Psoas muscle (tissue), 7 donors: ENCODE measurements at regions not wholly inside any gene's neighbourhood (a gene's known extent, or its start where the extent isn't known, plus 50 kb on each side); places are given as distances from the start of the nearest gene placed in this dataset.

Source experiments
- ATAC-seq, 4 donors: fragments of 200-7000 bp; cut with Tn5 transposase; one replicate each; pipeline ENCODE4 v1.9.1; 2020; ENCODE audit warnings: moderate library complexity in 3 of 4, mild to moderate bottlenecking in 2 of 4
- DNase-seq, 2 donors: peaks; one replicate each; pipeline ENCODE4 v3.0.0-alpha.2; 2020
- H3K27ac ChIP-seq: fragments of 200-600 bp; one replicate; pipeline ENCODE4 v1.8.0; 2022
- H3K27me3 ChIP-seq, 3 donors: fragments of 200-600 bp in 1 of 3; one replicate each; pipeline versions ENCODE4 v1.6.1 to v1.8.0; 2013 to 2022; ENCODE audit warnings: low read length in 2 of 3, mild to moderate bottlenecking in 2 of 3, moderate library complexity in 1 of 3; ENCODE audit not compliant: insufficient read depth in 3 of 3
- H3K36me3 ChIP-seq, 2 donors: fragments of 200-600 bp in 1 of 2; one replicate each; pipeline versions ENCODE4 v1.6.1 to v1.8.0; 2013 to 2022; ENCODE audit warnings: low read depth in 1 of 2, mild to moderate bottlenecking in 1 of 2, moderate library complexity in 1 of 2; ENCODE audit not compliant: insufficient read depth in 1 of 2
- H3K4me1 ChIP-seq: fragments of 200-600 bp; one replicate; pipeline ENCODE4 v1.8.0; 2022
- H3K4me3 ChIP-seq: fragments of 200-600 bp; one replicate; pipeline ENCODE4 v1.8.0; 2022; ENCODE audit warnings: mild to moderate bottlenecking
- H3K9me3 ChIP-seq: fragments of 200-600 bp; one replicate; pipeline ENCODE4 v1.8.0; 2022
- WGBS, 3 donors: extraction: QIAGEN DNeasy Blood & Tissue Kit; methylation state at CpG; one replicate each; pipeline versions ENCODE4 v1.1.6 to v1.1.7; 2013; 5-methylcytosine and 5-hydroxymethylcytosine counted together
- intact Hi-C, 2 donors: fragments of 100-400 bp; cut with DNase I; formaldehyde crosslinking; loops; one replicate each; pipeline versions ENCODE4 v1.11.0 to v1.14.2; 2022
- TF ChIP-seq, protein P1 (sequence below): fragments of 200-600 bp; IDR thresholded peaks from one replicate; pipeline ENCODE4 v1.8.0; 2022; ENCODE audit warnings: antibody characterized with exemption
- donor health status: healthy with polysubstance abuse.
- donor health status: DM: no; HTN: no; CAD: no; lungs with moderate emphysema.
- donor health status: Bipolar disorder and iron deficiency.
- donor health status: healthy.
- donor health status: DM: yes; HTN: yes; CAD: no.
- donor health status: DM: no; HTN: no; CAD: no.
- donor health status: DM: yes; HTN: yes; CAD: no.

DNA sequence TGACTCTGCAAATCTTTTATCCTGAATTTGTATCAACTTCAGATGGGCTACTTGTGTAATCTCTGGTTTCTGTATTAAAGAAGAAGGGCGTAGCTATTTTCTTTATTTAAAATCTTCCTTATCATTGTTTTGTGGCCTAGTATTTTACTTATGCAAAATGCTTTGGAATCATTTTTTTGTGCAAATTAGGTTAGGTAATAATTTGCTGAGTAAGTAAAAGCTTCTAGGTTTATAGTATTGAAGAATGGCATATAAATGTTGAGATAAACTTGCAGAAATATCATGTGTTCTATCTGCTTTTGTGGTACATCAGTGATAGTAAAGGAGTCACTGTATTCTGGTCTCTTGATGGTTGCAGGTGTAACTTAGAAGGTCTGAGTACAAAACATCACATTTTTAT, 197.2 kb upstream of the IL15 start:
- intact Hi-C loops = no loop called here
- H3K36me3 ChIP-seq = no peaks in the 10 kb centered on the region
- TF ChIP-seq, protein P1, sequence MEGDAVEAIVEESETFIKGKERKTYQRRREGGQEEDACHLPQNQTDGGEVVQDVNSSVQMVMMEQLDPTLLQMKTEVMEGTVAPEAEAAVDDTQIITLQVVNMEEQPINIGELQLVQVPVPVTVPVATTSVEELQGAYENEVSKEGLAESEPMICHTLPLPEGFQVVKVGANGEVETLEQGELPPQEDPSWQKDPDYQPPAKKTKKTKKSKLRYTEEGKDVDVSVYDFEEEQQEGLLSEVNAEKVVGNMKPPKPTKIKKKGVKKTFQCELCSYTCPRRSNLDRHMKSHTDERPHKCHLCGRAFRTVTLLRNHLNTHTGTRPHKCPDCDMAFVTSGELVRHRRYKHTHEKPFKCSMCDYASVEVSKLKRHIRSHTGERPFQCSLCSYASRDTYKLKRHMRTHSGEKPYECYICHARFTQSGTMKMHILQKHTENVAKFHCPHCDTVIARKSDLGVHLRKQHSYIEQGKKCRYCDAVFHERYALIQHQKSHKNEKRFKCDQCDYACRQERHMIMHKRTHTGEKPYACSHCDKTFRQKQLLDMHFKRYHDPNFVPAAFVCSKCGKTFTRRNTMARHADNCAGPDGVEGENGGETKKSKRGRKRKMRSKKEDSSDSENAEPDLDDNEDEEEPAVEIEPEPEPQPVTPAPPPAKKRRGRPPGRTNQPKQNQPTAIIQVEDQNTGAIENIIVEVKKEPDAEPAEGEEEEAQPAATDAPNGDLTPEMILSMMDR = no peak
- no peaks in the 10 kb centered on the region for H3K4me1 ChIP-seq
- no peaks in the 10 kb centered on the region for H3K27me3 ChIP-seq
- 92 to 98% (median 96%) methylated on average over 1 of the region's 1 CpG for WGBS, 3 donors
- no peak overlapping the region for H3K27ac ChIP-seq
- no peaks in the 10 kb centered on the region for H3K9me3 ChIP-seq
- H3K4me3 ChIP-seq = no peak overlapping the region
- DNase-seq (no peak), ATAC-seq (no peak)

DNA sequence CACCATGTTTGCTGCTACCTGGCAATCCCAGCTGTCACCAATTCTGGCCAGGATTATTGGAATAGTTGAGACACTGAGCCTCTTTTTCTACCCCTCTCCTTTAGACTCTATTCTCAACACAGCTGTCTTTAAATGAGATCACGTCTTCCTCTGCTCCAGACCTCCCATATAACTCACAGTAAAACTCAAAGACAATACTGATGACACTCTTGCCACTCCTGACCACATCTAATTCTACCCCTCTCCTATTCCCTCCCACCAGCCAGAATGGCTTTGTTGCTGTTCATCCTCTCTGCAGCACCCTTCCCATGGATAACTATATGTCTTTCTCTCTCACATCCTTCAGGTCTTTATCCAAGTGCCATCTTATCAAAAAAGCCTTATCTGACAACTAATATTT, 188.6 kb upstream of the IL15 start:
- intact Hi-C loops = no loop called here
- Histone ChIP-seq H3K4me1 (no peaks in the 10 kb centered on the region), H3K4me3 (no peak overlapping the region), H3K27me3 (no peaks in the 10 kb centered on the region), H3K36me3 (no peaks in the 10 kb centered on the region), H3K9me3 (no peaks in the 10 kb centered on the region), H3K27ac (no peak overlapping the region)
- ATAC-seq = no peak
- TF ChIP-seq, protein P1 = no peak
- 57 to 71% (median 59%) methylated on average over 1 of the region's 1 CpG for WGBS, 3 donors
- no peak for DNase-seq

DNA sequence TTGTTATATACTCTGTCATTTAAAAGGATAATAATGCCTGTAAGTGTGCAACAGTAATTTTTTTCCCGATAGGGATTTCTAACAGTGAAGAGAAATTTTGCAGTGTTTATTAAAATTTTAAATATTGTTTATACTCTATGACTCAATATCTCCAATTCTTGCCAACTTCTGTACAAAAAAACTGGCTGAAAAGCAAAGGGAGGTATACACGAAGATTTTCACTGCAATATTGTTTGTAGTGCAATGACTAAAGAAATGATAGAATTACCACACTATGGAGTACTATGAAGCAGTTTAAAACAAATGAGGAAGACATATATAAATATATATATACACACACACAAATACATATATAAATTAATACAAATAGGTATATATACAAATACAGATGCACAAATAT, 187.9 kb upstream of the IL15 start:
- Histone ChIP-seq H3K4me1 (no peaks in the 10 kb centered on the region), H3K9me3 (no peaks in the 10 kb centered on the region), H3K4me3 (no peak overlapping the region), H3K27ac (no peak overlapping the region), H3K27me3 (no peaks in the 10 kb centered on the region), H3K36me3 (no peaks in the 10 kb centered on the region)
- DNase-seq (no peak), ATAC-seq (no peak)
- TF ChIP-seq, protein P1 = no peak
- 72 to 76% (median 75%) methylated on average over 2 of the region's 2 CpGs for WGBS, 3 donors
- intact Hi-C loops = no loop called here

DNA sequence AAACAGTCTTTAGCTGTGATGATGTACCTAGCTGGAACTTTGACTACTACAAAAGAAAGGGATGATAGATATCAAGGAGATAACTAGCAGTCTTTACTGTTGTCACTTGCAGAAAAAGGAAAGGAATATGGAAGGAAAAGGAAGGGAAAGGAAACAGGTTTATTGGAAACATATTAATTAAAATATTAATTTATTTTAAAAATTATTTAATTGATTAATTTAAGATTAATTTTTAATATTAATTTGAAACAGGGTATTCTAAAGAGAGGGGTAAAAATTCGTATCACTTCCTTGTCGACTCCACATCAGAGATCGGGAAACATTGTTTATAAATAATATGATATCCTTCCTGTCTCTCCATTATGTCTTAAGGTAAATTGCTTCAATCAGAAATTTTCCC, 186.5 kb upstream of the IL15 start:
- DNase-seq = no peak
- Histone ChIP-seq H3K9me3 (no peaks in the 10 kb centered on the region), H3K36me3 (no peaks in the 10 kb centered on the region), H3K4me3 (no peak overlapping the region), H3K27ac (no peak overlapping the region), H3K4me1 (no peaks in the 10 kb centered on the region), H3K27me3 (no peaks in the 10 kb centered on the region)
- no peak for ATAC-seq
- TF ChIP-seq, protein P1 = no peak
- 70 to 78% (median 71%) methylated on average over 3 of the region's 3 CpGs for WGBS, 3 donors
- intact Hi-C loops = no loop called here

DNA sequence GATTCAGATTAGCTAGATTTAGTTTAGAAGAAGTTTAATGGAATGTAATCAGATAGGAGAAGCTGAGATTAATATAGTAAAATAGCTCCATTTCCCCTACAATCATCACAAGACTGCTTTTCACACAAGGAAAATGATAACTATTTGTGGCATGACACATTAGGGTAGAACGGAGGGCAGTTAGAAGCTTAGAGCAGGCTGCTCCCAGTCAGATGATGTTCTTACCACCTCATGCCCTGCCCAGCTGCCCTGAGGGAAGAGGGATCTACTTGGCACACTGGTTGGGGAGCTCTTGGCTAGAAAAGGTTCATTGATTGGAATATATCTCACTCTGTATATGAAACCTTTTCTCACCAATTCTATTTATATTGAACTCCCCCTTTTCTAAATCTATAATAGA, 180.7 kb upstream of the IL15 start:
- intact Hi-C loops = no loop called here
- ATAC-seq = no peak
- TF ChIP-seq, protein P1 = no peak
- H3K27me3 ChIP-seq = no peaks in the 10 kb centered on the region
- H3K27ac ChIP-seq = no peak overlapping the region
- H3K4me1 ChIP-seq = no peaks in the 10 kb centered on the region
- H3K36me3 ChIP-seq = no peaks in the 10 kb centered on the region
- 37 to 71% (median 47%) methylated on average over 1 of the region's 1 CpG for WGBS, 3 donors
- no peak overlapping the region for H3K4me3 ChIP-seq
- no peaks in the 10 kb centered on the region for H3K9me3 ChIP-seq
- DNase-seq = no peak
